Bronchial epithelial cell (primary cell): ENCODE measurements at regions not wholly inside any gene's neighbourhood (a gene's known extent, or its start where the extent isn't known, plus 50 kb on each side); places are given as distances from the start of the nearest gene placed in this dataset.

Experiments used
- DNase-seq: peaks from one replicate; pipeline ENCODE4 v3.0.0-alpha.2; 2010; ENCODE audit warnings: low read depth
- FAIRE-seq: peaks from 2 replicates; lab custom pipeline; 2011; peaks lifted over from hg19 to GRCh38; lab: Jason Lieb, UNC
- H3K27me3 ChIP-seq: 2 replicates; pipeline ENCODE4 v1.5.1; 2011; ENCODE audit warnings: low read length; ENCODE audit not compliant: control insufficient read depth, insufficient read depth
- H3K36me3 ChIP-seq: 2 replicates; pipeline ENCODE4 v1.5.1; 2011; ENCODE audit warnings: low read length; ENCODE audit not compliant: control insufficient read depth, insufficient read depth
- H3K4me3 ChIP-seq: 2 replicates; pipeline ENCODE4 v1.5.1; 2011; ENCODE audit warnings: mild to moderate bottlenecking, low read depth, low read length, control low read depth
- TF ChIP-seq, protein P1 (sequence below): IDR thresholded peaks from 2 replicates; pipeline ENCODE4 v1.5.1; 2011; ENCODE audit warnings: mild to moderate bottlenecking, moderate library complexity, low read length, control low read depth, inconsistent platforms; ENCODE audit not compliant: insufficient read depth, severe bottlenecking

DNA sequence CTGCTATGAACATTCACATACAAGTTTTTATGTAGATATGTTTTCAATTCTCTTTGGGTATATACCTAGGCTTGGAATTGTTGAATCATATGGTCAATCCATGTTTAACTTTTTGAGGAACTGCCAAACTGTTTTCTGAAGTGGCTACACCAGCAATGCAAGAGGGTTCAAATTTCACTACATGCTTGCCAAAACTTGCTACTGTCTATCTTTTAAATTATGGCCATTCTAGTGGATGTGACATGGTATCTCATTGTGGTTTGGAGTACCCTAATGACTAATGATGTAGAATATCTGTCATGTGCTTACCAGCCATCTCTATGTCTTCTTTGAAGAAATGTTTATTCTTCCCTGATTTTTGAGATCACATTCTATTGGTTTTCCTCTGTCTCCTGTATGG is 860.3 kb downstream of the DIAPH3 start:
- no peak overlapping the region for H3K4me3 ChIP-seq
- DNase-seq (no peak), FAIRE-seq (no peak)
- H3K36me3 ChIP-seq = no peaks in the 10 kb centered on the region
- TF ChIP-seq, protein P1, sequence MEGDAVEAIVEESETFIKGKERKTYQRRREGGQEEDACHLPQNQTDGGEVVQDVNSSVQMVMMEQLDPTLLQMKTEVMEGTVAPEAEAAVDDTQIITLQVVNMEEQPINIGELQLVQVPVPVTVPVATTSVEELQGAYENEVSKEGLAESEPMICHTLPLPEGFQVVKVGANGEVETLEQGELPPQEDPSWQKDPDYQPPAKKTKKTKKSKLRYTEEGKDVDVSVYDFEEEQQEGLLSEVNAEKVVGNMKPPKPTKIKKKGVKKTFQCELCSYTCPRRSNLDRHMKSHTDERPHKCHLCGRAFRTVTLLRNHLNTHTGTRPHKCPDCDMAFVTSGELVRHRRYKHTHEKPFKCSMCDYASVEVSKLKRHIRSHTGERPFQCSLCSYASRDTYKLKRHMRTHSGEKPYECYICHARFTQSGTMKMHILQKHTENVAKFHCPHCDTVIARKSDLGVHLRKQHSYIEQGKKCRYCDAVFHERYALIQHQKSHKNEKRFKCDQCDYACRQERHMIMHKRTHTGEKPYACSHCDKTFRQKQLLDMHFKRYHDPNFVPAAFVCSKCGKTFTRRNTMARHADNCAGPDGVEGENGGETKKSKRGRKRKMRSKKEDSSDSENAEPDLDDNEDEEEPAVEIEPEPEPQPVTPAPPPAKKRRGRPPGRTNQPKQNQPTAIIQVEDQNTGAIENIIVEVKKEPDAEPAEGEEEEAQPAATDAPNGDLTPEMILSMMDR = no peak
- H3K27me3 ChIP-seq = no peaks in the 10 kb centered on the region

DNA sequence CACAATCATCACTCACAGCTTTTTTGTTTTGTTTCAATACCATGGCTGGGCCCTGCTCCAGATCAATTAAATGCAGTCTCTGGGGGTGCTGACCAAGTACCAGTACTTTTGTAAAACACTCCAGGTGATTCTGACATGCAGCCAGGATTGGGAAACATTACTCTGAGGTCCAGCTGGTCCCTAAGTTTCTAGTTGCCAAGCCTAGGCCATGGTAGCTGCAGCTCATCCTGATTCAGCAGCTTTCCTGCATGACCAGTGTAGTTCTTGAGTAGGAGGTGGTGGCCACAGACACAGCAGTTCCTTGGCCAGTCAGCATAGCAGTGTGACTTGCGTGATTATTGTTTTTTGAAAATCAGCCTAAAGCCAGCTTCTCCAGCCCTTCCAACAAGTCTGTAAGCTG is 859.1 kb downstream of the DIAPH3 start:
- TF ChIP-seq, protein P1 = no peak
- no peak overlapping the region for H3K4me3 ChIP-seq
- FAIRE-seq (no peak), DNase-seq (no peak)
- no peaks in the 10 kb centered on the region for H3K27me3 ChIP-seq
- no peaks in the 10 kb centered on the region for H3K36me3 ChIP-seq

DNA sequence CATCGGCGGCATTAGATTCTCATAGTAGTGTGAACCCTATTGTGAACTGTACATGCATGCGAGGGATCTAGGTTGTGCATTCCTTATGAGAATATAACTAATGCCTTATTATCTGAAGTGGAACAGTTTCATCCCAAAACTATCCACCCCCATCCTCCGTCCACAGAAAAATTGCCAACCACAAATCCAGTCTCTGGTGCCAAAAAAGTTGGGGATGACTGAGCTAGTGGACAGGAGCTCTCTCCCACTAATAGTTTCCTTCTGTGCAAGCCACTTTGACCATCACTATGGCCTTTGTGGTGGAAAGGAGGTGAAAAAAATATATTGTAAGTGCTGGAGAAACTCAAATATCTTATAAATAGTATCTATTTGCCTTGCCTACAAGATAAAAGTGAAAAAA is 857.8 kb downstream of the DIAPH3 start:
- TF ChIP-seq, protein P1 = no peak
- FAIRE-seq (no peak), DNase-seq (no peak)
- Histone ChIP-seq H3K27me3 (no peaks in the 10 kb centered on the region), H3K4me3 (no peak overlapping the region), H3K36me3 (no peaks in the 10 kb centered on the region)

- no peak for FAIRE-seq
Observed at GRCh38 chr13:59312776-59313175, 851.0 kb downstream of the DIAPH3 start.

GRCh38 chr13:59318320-59318930 is 845.3 kb downstream of the DIAPH3 start:
- FAIRE-seq (no peak), DNase-seq (peak; percentile 43)

More at GRCh38 chr13:59312776-59313175, 851.0 kb downstream of the DIAPH3 start:
- H3K4me3 ChIP-seq = no peak overlapping the region
- DNase-seq = no peak
- H3K36me3 ChIP-seq = no peaks in the 10 kb centered on the region
- no peaks in the 10 kb centered on the region for H3K27me3 ChIP-seq
- TF ChIP-seq, protein P1 = no peak

More at GRCh38 chr13:59318320-59318930, 845.3 kb downstream of the DIAPH3 start:
- TF ChIP-seq, protein P1 = peak; percentile 68
- no peaks in the 10 kb centered on the region for H3K36me3 ChIP-seq
- no peak overlapping the region for H3K4me3 ChIP-seq
- no peaks in the 10 kb centered on the region for H3K27me3 ChIP-seq
